ENCODE measurements at regions not wholly inside any gene's neighbourhood (a gene's known extent, or its start where the extent isn't known, plus 50 kb on each side); places are given as distances from the start of the nearest gene placed in this dataset.

DNA sequence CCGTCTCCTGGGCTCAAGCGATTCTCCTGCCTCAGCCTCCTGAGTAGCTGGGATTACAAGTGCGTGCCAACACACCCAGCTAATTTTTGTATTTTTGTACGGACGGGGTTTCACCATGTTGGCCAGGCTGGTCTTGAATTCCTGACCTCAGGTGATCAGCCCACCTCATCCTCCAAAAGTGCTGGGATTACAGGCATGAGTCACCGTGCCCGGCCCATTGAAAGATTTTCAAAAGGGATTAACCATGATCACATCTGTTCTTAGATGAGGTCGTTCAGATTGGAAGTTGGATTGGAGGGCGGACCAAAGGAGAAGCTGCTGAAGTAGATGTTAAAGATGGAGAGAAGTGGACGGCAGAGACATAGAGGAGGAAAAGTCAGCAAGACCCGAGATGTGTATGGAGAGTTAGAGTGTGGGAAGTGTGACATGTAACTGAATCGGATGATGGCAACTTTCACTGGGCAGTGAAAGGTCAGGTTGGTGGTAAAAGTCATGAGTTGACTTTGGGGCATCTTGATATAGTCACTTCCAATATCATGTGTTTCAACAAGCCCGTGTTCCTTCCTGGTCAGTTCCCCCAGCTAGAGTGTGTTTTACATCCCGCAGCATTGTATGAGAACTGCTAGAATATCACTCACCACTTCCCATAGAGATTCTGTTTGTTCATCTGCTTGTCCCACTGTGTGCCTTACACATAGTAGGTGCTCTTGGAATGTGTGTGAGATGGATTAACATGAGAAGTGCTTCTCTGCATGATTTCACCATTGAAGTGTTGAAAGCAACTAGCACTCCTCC, 54.4 kb upstream of the TINAGL1 start:
- ATAC-seq (no peak), DNase-seq (no peak)
- Histone ChIP-seq H3K9me3 (no peaks in the 10 kb centered on the region), H3K4me1 (no peaks in the 10 kb centered on the region), H3K27me3 (no peaks in the 10 kb centered on the region), H3K4me3 (no peak overlapping the region), H3K27ac (no peak overlapping the region), H3K36me3 (no peaks in the 10 kb centered on the region)
- in situ Hi-C loops (cut with MboI; ENCODE audit: low sequenced_read_pairs in 4 of 4), result no loop called here
- intact Hi-C loops (cut with DNase I; ENCODE audit: low total_unique reads), result no loop called here
- TF ChIP-seq POLR2A (IDR thresholded peaks at IDR 0.05) (no peak), CTCF (IDR thresholded peaks at IDR 0.05 in 4 of 5, conservative IDR thresholded peaks at IDR 0.05 in 1 of 5) (no peak)

GRCh38 chr1:31522556-31522845, 53.8 kb upstream of the TINAGL1 start:
- intact Hi-C loops (cut with DNase I; ENCODE audit: low total_unique reads) (no loop called here), in situ Hi-C loops (cut with MboI; ENCODE audit: low sequenced_read_pairs in 4 of 4) (no loop called here)
- no peak for TF ChIP-seq POLR2A (IDR thresholded peaks at IDR 0.05)
- no peak for TF ChIP-seq CTCF (IDR thresholded peaks at IDR 0.05 in 4 of 5, conservative IDR thresholded peaks at IDR 0.05 in 1 of 5)
- H3K36me3 ChIP-seq, result no peaks in the 10 kb centered on the region
- no peaks in the 10 kb centered on the region for H3K9me3 ChIP-seq
- no peak for DNase-seq
- no peaks in the 10 kb centered on the region for H3K27me3 ChIP-seq
- ATAC-seq, result no peak
- H3K27ac ChIP-seq, result no peak overlapping the region
- H3K4me3 ChIP-seq, result no peak overlapping the region
- H3K4me1 ChIP-seq, result no peaks in the 10 kb centered on the region

DNA sequence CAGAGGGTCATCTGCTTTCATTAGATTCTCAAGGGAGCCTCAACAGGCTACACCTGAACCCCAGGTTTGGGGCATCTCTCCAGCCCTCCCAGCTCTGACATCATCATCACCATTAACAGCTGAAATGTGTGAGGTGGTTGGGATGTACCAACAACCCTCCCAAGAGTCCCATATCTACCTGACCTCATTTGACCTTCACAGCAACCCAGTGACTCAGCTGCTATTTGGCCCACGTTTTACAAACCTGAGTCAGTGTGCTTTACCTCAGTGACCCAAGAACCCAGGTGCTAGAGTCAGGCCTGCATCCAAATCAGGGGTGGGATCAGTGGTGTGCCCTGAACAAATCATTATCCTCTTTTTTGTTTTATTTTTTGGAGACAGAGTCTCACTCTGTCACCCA, 53.3 kb upstream of the TINAGL1 start:
- no peaks in the 10 kb centered on the region for H3K27me3 ChIP-seq
- H3K4me3 ChIP-seq, result no peak overlapping the region
- H3K4me1 ChIP-seq, result no peaks in the 10 kb centered on the region
- TF ChIP-seq POLR2A (IDR thresholded peaks at IDR 0.05) (no peak), CTCF (IDR thresholded peaks at IDR 0.05 in 4 of 5, conservative IDR thresholded peaks at IDR 0.05 in 1 of 5) (no peak)
- no peaks in the 10 kb centered on the region for H3K9me3 ChIP-seq
- H3K27ac ChIP-seq, result no peak overlapping the region
- in situ Hi-C loops (cut with MboI; ENCODE audit: low sequenced_read_pairs in 4 of 4), result no loop called here
- H3K36me3 ChIP-seq, result no peaks in the 10 kb centered on the region
- ATAC-seq, result no peak
- intact Hi-C loops (cut with DNase I; ENCODE audit: low total_unique reads), result no loop called here
- DNase-seq, result no peak

GRCh38 chr1:31523769-31524168, 52.5 kb upstream of the TINAGL1 start:
- ATAC-seq, result no peak
- intact Hi-C loops (cut with DNase I; ENCODE audit: low total_unique reads) (no loop called here), in situ Hi-C loops (cut with MboI; ENCODE audit: low sequenced_read_pairs in 4 of 4) (no loop called here)
- no peaks in the 10 kb centered on the region for H3K27me3 ChIP-seq
- no peaks in the 10 kb centered on the region for H3K4me1 ChIP-seq
- TF ChIP-seq CTCF (IDR thresholded peaks at IDR 0.05 in 4 of 5, conservative IDR thresholded peaks at IDR 0.05 in 1 of 5), result no peak
- peak in 1 of 2 donors; percentile 6 for TF ChIP-seq POLR2A (IDR thresholded peaks at IDR 0.05)
- no peaks in the 10 kb centered on the region for H3K36me3 ChIP-seq
- H3K27ac ChIP-seq, result no peak overlapping the region
- peak; percentile 6 to 42 for DNase-seq
- H3K4me3 ChIP-seq, result no peak overlapping the region
- H3K9me3 ChIP-seq, result no peaks in the 10 kb centered on the region
